ENCODE measurements at regions not wholly inside any gene's neighbourhood (a gene's known extent, or its start where the extent isn't known, plus 50 kb on each side); places are given as distances from the start of the nearest gene placed in this dataset.

GRCh38 chr13:46951516-46951915 is 54.7 kb upstream of the HTR2A start:
- TF ChIP-seq CTCF (IDR thresholded peaks at IDR 0.05) (no peak), POLR2AphosphoS5 (IDR thresholded peaks at IDR 0.05) (no peak), POLR2A (IDR thresholded peaks at IDR 0.05) (no peak)
- intact Hi-C loops (cut with DNase I; ENCODE audit: low total_unique reads), result no loop called here
- Histone ChIP-seq H3K27me3 (no peaks in the 10 kb centered on the region), H3K4me3 (no peak overlapping the region), H3K4me1 (no peaks in the 10 kb centered on the region), H3K36me3 (no peaks in the 10 kb centered on the region), H3K9me3 (no peaks in the 10 kb centered on the region), H3K27ac (no peak overlapping the region)
- no peak for DNase-seq (ENCODE audit: low spot score in 2 of 2)

- intact Hi-C loops (cut with DNase I; ENCODE audit: low total_unique reads), result no loop called here
- TF ChIP-seq CTCF (IDR thresholded peaks at IDR 0.05), result no peak
- TF ChIP-seq POLR2A (IDR thresholded peaks at IDR 0.05), result no peak
- TF ChIP-seq POLR2AphosphoS5 (IDR thresholded peaks at IDR 0.05), result no peak
- H3K27me3 ChIP-seq, result no peaks in the 10 kb centered on the region
- no peak overlapping the region for H3K4me3 ChIP-seq
- no peaks in the 10 kb centered on the region for H3K4me1 ChIP-seq
- H3K9me3 ChIP-seq, result peaks cover 0 to 7% of the 10 kb centered on the region in 2 donors
- DNase-seq (ENCODE audit: low spot score in 2 of 2), result no peak
- H3K36me3 ChIP-seq, result no peaks in the 10 kb centered on the region
- no peak overlapping the region for H3K27ac ChIP-seq
These were observed 52.4 kb upstream of the HTR2A start for GRCh38 chr13:46949211-46949610.

GRCh38 chr13:46948338-46948737 is 51.5 kb upstream of the HTR2A start:
- Histone ChIP-seq H3K36me3 (no peaks in the 10 kb centered on the region), H3K4me3 (no peak overlapping the region), H3K27me3 (no peaks in the 10 kb centered on the region), H3K4me1 (no peaks in the 10 kb centered on the region), H3K27ac (no peak overlapping the region), H3K9me3 (peaks cover 0 to 11% of the 10 kb centered on the region in 2 donors)
- TF ChIP-seq POLR2A (IDR thresholded peaks at IDR 0.05), result no peak
- no peak for TF ChIP-seq POLR2AphosphoS5 (IDR thresholded peaks at IDR 0.05)
- TF ChIP-seq CTCF (IDR thresholded peaks at IDR 0.05), result no peak
- intact Hi-C loops (cut with DNase I; ENCODE audit: low total_unique reads), result no loop called here
- no peak for DNase-seq (ENCODE audit: low spot score in 2 of 2)

GRCh38 chr13:46947425-46948191 is 50.8 kb upstream of the HTR2A start:
- Histone ChIP-seq H3K27ac (no peak overlapping the region), H3K36me3 (no peaks in the 10 kb centered on the region), H3K4me1 (no peaks in the 10 kb centered on the region), H3K9me3 (peaks cover 0 to 11% of the 10 kb centered on the region in 2 donors), H3K4me3 (no peak overlapping the region), H3K27me3 (no peaks in the 10 kb centered on the region)
- DNase-seq (ENCODE audit: low spot score in 2 of 2), result no peak
- intact Hi-C loops (cut with DNase I; ENCODE audit: low total_unique reads), result no loop called here
- TF ChIP-seq POLR2AphosphoS5 (IDR thresholded peaks at IDR 0.05) (no peak), CTCF (IDR thresholded peaks at IDR 0.05) (no peak), POLR2A (IDR thresholded peaks at IDR 0.05) (no peak)
